HFFc6 (cell line): ENCODE measurements at regions not wholly inside any gene's neighbourhood (a gene's known extent, or its start where the extent isn't known, plus 50 kb on each side); places are given as distances from the start of the nearest gene placed in this dataset.

ENCODE experiments used
- DNase-seq: peaks from one replicate; pipeline ENCODE4 v3.0.0-alpha.2; 2018
- H3K27ac Mint-ChIP-seq: 2 replicates; pipeline ENCODE4 v1.8.0; 2020; ENCODE audit warnings: mild to moderate bottlenecking, mixed read lengths
- H3K27me3 Mint-ChIP-seq: 2 replicates; pipeline ENCODE4 v1.8.0; 2021; ENCODE audit warnings: mild to moderate bottlenecking, moderate library complexity, mixed read lengths; ENCODE audit not compliant: insufficient read depth
- H3K36me3 Mint-ChIP-seq: 2 replicates; pipeline ENCODE4 v1.8.0; 2021; ENCODE audit warnings: low read depth, mixed read lengths
- H3K4me1 Mint-ChIP-seq: 2 replicates; pipeline ENCODE4 v1.8.0; 2020; ENCODE audit warnings: low read depth, mixed read lengths
- H3K4me3 Mint-ChIP-seq: 2 replicates; pipeline ENCODE4 v1.8.0; 2020; ENCODE audit warnings: mild to moderate bottlenecking, moderate library complexity, mixed read lengths
- H3K9me3 Mint-ChIP-seq: 2 replicates; pipeline ENCODE4 v1.8.0; 2020; ENCODE audit warnings: mild to moderate bottlenecking, mixed read lengths
- TF ChIP-seq, protein P1 (sequence below): fragments of 200-600 bp; sonication (generic); IDR thresholded peaks from 2 replicates; pipeline ENCODE4 v1.5.0; 2021; ENCODE audit warnings: antibody characterized with exemption, mild to moderate bottlenecking

GRCh38 chr3:28000608-28001007, 240.8 kb upstream of the CMC1 start:
- no peak overlapping the region for H3K4me3 Mint-ChIP-seq
- no peaks in the 10 kb centered on the region for H3K36me3 Mint-ChIP-seq
- H3K9me3 Mint-ChIP-seq, result peaks cover 25% of the 10 kb centered on the region
- no peak for DNase-seq
- H3K27ac Mint-ChIP-seq, result no peak overlapping the region
- TF ChIP-seq, protein P1, sequence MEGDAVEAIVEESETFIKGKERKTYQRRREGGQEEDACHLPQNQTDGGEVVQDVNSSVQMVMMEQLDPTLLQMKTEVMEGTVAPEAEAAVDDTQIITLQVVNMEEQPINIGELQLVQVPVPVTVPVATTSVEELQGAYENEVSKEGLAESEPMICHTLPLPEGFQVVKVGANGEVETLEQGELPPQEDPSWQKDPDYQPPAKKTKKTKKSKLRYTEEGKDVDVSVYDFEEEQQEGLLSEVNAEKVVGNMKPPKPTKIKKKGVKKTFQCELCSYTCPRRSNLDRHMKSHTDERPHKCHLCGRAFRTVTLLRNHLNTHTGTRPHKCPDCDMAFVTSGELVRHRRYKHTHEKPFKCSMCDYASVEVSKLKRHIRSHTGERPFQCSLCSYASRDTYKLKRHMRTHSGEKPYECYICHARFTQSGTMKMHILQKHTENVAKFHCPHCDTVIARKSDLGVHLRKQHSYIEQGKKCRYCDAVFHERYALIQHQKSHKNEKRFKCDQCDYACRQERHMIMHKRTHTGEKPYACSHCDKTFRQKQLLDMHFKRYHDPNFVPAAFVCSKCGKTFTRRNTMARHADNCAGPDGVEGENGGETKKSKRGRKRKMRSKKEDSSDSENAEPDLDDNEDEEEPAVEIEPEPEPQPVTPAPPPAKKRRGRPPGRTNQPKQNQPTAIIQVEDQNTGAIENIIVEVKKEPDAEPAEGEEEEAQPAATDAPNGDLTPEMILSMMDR, result no peak
- no peaks in the 10 kb centered on the region for H3K4me1 Mint-ChIP-seq
- no peaks in the 10 kb centered on the region for H3K27me3 Mint-ChIP-seq

- Mint-ChIP-seq H3K4me3 (no peak overlapping the region), H3K27ac (no peak overlapping the region), H3K36me3 (no peaks in the 10 kb centered on the region), H3K4me1 (no peaks in the 10 kb centered on the region), H3K9me3 (peaks cover 5% of the 10 kb centered on the region), H3K27me3 (no peaks in the 10 kb centered on the region)
- DNase-seq, result no peak
- TF ChIP-seq, protein P1, result no peak
Measured at GRCh38 chr3:28008235-28008634, 233.2 kb upstream of the CMC1 start.

DNA sequence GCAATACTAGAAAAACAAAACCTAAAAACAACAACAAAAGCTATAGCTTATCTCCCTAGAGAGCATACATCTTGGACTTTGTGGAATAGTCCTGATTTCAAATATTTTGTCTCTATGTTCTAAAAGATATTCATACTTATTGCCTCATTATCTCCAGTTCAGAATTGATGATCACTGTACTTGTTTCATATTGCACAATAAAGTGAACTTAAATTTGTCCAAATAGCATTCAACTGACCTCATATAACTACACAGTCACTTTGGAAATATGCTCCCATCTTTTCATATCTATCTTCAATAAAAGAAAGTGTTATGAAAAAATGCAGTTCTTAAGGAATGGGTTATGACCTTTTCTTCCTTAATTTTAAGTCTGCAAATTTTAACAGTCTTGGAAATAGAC, 228.6 kb upstream of the CMC1 start:
- Mint-ChIP-seq H3K4me1 (no peaks in the 10 kb centered on the region), H3K4me3 (no peak overlapping the region), H3K9me3 (no peaks in the 10 kb centered on the region), H3K27me3 (no peaks in the 10 kb centered on the region), H3K27ac (no peak overlapping the region), H3K36me3 (no peaks in the 10 kb centered on the region)
- TF ChIP-seq, protein P1, result no peak
- DNase-seq, result no peak

DNA sequence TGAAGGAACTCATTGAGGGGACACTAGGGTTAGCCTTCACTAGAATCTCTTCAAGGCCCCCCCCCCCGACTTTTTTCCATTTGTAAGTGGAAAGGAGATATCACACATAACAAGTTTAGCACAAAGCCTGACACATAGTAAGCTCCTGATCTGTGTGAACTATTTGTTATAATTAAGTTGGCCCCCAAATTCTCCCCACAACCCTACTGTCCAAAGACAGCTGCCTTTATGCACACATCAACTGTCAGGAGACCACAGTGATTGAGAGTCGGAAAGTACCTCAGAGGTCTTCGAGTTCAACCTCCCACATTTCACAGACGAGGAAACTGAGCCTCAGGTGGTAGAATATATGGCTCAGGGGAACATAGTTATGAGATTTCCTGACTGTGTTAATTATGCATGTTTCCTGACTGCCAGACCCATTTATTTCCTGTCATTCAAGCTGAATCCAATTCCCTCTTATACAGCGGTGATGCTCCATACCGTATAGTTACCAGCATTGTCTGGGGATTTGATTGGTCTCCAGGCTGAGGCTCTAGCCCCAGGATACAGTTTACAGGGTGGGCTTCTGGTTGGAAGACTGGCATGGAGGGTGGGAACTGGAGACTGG, 227.4 kb upstream of the CMC1 start:
- Mint-ChIP-seq H3K4me3 (no peak overlapping the region), H3K27me3 (no peaks in the 10 kb centered on the region), H3K4me1 (no peaks in the 10 kb centered on the region), H3K36me3 (no peaks in the 10 kb centered on the region), H3K27ac (no peak overlapping the region), H3K9me3 (no peaks in the 10 kb centered on the region)
- TF ChIP-seq, protein P1, result no peak
- DNase-seq, result no peak

GRCh38 chr3:28018925-28019718, 222.3 kb upstream of the CMC1 start:
- 0 out of 2 replicates have a peak, but pooled peaks cover 6% of the 10 kb centered on the region for H3K36me3 Mint-ChIP-seq
- no peak overlapping the region for H3K27ac Mint-ChIP-seq
- no peak overlapping the region for H3K4me3 Mint-ChIP-seq
- TF ChIP-seq, protein P1, result no peak
- no peak for DNase-seq
- H3K27me3 Mint-ChIP-seq, result no peaks in the 10 kb centered on the region; the same call in 1 of the 2 replicates
- H3K9me3 Mint-ChIP-seq, result peaks cover 7% of the 10 kb centered on the region
- H3K4me1 Mint-ChIP-seq, result no peaks in the 10 kb centered on the region
